Pons (tissue), 1 donor: ENCODE measurements at regions not wholly inside any gene's neighbourhood (a gene's known extent, or its start where the extent isn't known, plus 50 kb on each side); places are given as distances from the start of the nearest gene placed in this dataset.

Experiments
- DNase-seq: peaks from one replicate; pipeline ENCODE4 v3.0.0-alpha.2; 2016; ENCODE audit warnings: low spot score

- no peak for DNase-seq
Measured at GRCh38 chr2:121098556-121098955, 186.4 kb downstream of the TFCP2L1 start.

DNA sequence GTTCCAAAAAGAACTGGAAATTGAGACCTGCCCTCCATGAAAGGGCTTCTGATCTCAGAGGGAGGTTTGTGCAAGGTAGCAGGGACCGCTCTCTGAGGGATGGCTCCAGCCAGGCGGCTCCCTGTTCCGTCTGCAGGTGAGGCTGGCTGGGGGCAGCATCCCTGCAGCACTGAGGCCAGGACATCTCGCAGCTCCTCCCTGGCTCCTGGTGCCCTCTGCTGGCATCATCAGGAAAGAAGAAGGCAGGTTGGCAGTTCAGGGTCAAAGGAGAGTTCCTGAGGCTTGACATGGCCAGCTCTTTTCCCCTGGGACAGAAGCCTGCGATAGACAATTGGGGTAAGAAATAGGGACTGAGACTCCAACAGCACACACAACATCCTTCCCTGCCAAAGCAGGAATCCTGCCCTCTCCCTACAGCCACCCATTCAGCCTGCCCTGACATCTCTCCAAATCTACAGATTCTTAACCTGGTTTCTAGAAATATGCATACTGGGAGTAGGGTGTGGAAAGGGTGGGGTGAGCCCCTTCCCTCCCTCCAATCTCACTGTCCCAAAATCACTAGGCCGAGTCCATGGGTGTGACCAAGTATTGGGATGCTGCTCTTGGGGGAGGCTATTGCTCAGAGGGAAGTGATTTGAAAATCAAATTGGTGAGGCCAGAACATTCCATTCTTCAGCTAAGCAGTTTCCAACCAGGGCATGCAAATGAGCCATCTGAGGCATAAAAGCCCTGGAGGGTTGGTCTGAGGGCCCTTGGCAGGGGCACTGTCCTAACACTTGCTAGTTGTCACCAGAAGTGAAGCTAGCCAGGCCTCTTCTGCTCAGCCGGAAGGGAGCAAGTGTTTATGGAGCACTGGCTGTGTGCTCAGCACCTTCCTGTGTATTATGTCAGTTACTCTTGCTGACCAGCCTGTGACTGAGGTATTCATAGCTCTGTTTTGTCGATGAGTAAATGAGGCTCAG lies 185.4 kb downstream of the TFCP2L1 start:
- peak; percentile 31 for DNase-seq

- DNase-seq, result no peak
Measured at GRCh38 chr2:121101093-121101715, 183.8 kb downstream of the TFCP2L1 start.

DNA sequence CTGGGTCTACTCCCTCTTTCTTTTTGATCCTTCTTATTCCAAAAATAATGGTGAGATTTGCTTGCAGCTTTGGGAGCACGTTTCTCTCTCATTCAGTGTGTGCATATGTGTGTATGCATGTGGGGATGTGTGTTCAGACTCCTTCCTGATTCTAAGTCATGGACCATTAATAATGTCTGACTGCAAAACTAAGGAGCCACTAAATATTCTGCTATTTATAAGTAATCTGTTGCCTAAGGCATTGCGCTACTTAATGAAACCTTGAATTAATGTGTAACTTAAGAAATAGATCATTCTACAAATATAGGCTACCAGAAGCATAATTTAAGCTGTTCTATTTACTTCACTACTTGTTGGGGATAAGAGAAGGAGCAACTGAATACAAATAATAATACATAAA lies 182.1 kb downstream of the TFCP2L1 start:
- DNase-seq, result no peak

GRCh38 chr2:121103960-121104359 lies 181.0 kb downstream of the TFCP2L1 start:
- no peak for DNase-seq

DNA sequence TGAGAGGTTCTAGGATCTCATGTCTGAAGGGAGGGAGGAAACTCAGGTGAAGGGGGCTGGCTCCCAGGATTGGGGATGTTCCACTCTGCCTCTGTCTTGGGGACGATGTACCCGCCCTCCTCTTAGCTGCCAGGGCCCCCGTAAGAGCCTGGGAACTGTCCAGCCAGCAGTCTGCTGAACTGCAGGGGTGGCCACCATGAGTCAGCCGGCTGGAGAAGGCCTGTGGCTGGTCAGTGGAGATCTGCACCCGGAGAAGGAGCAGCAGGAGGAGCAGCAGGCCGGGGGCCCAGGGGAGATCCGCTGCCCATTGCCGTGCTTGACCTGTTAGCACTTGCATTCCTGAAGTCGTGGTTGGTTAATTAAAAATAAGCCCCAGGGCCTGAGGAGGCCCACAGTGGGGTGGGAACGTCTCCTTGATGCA lies 180.3 kb downstream of the TFCP2L1 start:
- no peak for DNase-seq

- DNase-seq, result no peak
Measured at GRCh38 chr2:121110924-121111323, 174.1 kb downstream of the TFCP2L1 start.

GRCh38 chr2:121118951-121119350 lies 166.1 kb downstream of the TFCP2L1 start:
- no peak for DNase-seq

- DNase-seq, result no peak
Measured at GRCh38 chr2:121120411-121120810, 164.6 kb downstream of the TFCP2L1 start.

- no peak for DNase-seq
Measured at GRCh38 chr2:121120991-121121390, 164.0 kb downstream of the TFCP2L1 start.

GRCh38 chr2:121121661-121122060 lies 163.3 kb downstream of the TFCP2L1 start:
- DNase-seq, result no peak

DNA sequence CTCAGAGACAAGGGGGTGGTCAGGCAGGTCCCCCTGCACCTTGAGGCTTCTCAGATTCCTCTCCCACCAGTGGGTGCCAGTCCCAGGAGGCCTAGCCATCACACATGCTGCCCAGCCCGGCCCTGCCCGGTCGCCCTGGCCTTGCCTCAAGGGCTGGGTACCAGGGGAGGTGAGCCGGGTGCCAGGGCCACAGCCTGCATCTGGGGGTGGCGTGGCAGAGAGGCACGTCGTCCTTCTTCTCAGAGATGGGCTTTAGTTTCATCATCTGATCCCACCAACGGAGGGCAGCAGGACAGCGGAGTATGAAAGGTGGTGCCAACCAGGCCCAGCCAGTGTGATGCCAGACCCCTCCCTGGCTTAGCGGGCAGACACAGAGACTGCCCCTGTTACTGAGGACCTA lies 161.7 kb downstream of the TFCP2L1 start:
- DNase-seq, result no peak

DNA sequence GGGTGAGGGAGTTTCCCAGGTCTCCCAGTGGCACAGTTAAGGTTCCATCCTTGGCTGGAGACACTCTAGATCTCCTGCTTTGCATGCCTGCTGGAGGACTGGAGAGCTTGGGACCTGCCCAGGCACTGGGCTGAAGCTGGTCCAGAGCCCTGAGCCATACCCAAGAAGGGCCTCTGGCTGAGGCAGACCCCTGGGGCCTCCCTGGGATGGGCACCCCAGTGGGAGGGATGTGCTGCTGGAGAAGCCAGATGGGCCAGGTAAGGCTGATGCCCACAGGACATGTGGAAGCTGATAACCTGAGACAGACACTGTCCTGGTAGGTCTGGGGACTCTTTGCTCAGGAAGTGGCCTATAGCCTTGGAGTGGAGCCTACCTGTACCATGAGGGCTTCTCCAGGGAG lies 160.7 kb downstream of the TFCP2L1 start:
- no peak for DNase-seq

DNA sequence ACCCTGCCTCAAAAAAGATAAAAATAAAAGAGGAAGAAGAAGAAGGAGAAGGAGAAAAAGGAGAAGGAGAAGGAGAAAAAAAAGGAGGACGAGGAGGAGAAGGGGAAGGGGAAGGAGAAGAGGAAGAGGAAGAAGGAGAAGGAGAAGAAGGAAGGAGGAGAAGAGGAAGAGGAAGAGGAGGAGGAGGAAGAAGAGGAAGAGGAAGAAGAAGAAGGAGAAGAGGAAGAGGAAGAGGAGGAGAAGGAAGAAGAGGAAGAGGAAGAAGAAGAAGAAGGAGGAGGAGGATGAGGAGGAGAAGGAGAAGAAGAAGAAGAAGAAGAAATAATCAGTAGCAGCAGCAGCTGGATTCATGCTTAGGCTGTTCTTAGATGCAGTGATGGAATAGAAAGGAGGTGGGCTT lies 159.7 kb downstream of the TFCP2L1 start:
- no peak for DNase-seq

DNA sequence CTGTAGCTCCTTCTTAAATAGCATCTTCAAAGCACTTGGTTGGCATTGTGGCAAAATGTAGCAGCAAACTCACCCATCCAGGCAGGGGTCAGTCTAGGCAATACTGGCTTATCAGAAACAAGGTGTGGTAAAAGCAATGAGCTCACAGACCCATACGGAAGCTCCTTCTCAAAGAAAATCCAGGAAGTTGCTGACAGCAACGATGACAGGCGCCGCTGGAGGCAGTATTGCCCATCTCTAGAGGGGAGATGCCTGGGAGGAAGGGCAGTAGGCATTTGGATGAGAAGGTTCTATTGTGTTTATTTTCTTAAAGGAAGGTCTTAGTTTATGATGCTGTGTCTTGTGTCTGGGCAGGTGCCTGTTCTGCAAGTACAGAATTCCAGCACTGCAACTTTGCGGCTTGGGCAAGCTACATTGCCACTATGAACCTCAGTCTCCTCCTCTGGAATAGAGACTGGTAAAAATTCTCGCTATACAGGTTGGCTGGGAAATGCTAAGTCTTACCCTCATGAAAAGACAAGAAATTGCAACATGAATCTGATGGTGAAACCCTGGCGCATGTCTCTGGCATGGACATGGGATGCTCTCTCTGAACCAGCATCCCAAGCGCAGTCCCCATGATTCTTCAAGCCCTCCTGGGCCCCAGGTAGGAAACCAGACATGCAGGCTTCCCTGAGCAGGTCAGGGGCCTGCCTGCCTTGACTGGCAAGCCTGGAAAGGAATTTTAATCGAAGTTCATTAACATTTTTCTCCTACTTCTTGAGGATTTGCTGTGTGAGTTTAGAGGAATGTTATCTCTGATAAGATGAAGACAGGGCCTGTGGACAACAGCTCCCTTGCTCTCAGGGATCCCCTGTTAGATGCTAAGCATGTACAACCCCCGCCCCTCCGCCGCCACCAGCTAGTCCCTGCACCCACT lies 156.0 kb downstream of the TFCP2L1 start:
- DNase-seq, result peak; percentile 60

DNA sequence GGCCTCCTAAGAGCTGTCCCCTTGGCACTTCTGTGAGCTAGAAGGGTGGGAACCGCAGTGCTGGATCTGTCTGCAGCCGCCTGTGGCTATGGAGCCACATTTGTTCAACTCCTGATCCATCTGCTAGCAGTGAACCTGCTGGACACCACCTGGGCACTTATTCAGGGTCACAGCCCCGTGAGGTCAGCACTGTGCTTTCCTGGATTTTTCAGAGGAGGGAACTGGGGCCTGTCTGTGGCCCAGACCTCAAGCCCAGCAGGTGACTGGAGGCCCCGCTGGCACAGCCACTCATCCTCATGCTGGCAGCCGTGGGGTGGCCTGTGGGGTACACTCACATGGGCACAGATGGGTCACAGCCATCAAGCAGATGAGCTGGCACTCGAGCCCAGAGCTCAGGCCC lies 155.3 kb downstream of the TFCP2L1 start:
- no peak for DNase-seq

GRCh38 chr2:121130301-121130850 lies 154.6 kb downstream of the TFCP2L1 start:
- DNase-seq, result no peak

DNA sequence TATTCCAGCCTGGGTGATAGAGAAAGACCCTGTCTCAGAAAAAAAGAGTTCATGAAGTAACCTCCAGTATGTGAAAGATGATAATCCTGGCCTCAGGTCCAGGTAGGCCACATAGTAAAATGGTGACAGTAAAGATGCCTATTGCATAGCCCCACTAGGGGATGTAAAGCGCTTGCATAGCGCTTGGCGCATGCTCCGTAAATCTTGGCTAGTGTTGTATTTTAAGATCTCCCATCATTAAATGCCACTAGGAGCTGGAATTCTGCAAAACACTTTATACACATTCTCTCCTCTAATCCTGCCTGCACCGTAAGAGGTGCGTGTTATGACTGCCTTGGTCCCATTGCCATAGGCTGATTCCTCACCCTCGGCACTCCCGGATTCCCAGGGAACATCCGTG lies 153.6 kb downstream of the TFCP2L1 start:
- no peak for DNase-seq

DNA sequence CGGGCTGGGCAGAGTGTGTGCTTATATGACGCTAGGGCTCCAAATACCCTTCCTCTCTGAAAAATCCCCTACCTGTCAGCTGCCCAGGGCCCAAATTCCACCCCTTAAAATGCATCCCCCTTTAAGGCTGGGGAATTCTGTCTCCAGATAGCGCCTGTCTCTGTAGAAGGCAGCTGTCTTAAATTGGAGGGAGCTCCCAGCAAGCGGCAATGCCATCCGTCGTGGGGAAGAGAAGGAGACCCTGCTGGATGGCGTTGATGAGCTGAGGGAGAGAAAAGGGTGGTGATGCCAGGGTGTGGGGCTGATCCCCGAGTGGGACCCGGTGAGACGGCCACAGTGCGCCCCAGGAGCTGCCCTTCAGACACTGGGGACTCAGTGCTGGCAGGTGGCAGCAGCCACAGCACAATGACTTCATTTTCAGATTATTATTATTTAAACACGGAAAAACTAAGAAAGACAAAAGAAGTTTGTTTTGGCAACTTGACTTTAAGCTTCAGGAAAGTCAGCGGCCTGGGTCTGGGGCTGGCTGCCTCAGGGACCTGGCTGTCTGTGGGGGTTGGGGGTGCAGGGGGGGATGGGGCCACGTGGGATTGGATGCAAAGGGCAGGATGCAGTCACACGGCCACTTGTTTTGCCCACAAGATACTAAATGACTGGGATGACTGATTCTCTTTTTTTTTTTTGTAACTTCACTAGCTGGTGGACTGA lies 152.8 kb downstream of the TFCP2L1 start:
- no peak for DNase-seq

DNA sequence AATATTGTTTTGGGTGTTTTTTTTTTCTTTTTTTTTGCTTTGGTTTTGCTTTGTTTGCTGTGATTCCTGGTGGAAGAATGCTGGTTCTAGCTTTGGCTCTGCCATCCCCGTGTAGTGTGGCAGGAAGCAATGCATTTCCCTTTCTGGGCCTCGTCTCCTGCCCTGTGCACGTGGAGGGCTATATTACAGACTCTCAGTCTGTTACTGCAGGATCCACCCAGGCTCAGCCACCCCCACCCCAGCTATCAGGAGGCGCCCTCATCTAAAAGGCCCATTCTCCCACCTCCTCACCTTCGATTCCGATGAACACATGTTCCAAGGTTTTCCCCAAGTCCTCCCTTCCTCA lies 152.3 kb downstream of the TFCP2L1 start:
- no peak for DNase-seq

GRCh38 chr2:121133551-121134319 lies 151.3 kb downstream of the TFCP2L1 start:
- no peak for DNase-seq
